ENCODE measurements at regions not wholly inside any gene's neighbourhood (a gene's known extent, or its start where the extent isn't known, plus 50 kb on each side); places are given as distances from the start of the nearest gene placed in this dataset.

DNA sequence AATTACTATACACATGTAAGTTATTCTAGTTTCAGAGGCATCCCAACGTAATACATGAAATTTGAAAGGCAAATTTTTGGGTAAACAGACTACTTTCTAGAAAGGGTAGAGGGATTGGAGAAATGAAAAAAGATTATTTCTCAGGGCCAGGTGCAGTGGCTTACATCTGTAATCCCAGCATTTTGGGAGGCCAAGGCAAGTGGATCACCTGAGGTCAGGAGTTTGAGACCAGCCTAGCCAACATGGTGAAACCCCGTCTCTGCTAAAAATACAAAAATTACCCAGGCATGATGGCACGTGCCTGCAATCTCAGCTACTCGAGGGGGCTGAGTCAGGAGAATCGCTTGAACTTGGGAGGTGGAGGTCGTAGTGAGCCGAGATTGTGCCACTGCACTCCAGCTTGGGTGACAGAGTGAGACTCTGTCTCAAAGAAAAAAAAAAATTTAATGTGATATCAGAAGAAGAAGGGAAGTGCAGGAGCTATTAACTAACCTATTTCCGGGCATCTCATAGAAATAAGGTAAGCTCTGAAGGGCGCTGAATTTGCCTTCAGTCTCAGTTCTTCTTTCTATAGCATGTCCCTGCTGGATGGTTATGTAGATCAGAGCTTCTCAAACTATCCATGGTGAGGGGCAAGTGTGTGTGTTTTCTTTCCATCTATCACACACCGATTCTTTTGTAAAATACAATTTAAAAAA is 100.3 kb upstream of the MTHFD1L start:
- TF ChIP-seq EZH2phosphoT487 (IDR thresholded peaks at IDR 0.05; ENCODE audit: borderline replicate concordance): no peak
- TF ChIP-seq, protein P1, sequence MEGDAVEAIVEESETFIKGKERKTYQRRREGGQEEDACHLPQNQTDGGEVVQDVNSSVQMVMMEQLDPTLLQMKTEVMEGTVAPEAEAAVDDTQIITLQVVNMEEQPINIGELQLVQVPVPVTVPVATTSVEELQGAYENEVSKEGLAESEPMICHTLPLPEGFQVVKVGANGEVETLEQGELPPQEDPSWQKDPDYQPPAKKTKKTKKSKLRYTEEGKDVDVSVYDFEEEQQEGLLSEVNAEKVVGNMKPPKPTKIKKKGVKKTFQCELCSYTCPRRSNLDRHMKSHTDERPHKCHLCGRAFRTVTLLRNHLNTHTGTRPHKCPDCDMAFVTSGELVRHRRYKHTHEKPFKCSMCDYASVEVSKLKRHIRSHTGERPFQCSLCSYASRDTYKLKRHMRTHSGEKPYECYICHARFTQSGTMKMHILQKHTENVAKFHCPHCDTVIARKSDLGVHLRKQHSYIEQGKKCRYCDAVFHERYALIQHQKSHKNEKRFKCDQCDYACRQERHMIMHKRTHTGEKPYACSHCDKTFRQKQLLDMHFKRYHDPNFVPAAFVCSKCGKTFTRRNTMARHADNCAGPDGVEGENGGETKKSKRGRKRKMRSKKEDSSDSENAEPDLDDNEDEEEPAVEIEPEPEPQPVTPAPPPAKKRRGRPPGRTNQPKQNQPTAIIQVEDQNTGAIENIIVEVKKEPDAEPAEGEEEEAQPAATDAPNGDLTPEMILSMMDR (conservative IDR thresholded peaks at IDR 0.05; ENCODE audit: low read length): no peak

Data from Loucy (cell line).